Spleen (tissue), 11 donors: ENCODE measurements at regions not wholly inside any gene's neighbourhood (a gene's known extent, or its start where the extent isn't known, plus 50 kb on each side); places are given as distances from the start of the nearest gene placed in this dataset.
"Not testable (repeated sequence)": the region's sequence is repeated elsewhere in the genome, so short reads cannot be mapped to it uniquely, and the experiment has no call there.

ENCODE experiments used
- DNase-seq: peaks from one replicate; pipeline ENCODE4 v3.0.0-alpha.2; 2020
- H3K27ac ChIP-seq, 8 donors: fragments of 200-600 bp; sonication (generic) in 7 of 8; 1 replicate in 4 of 8; 2 replicates in 4 of 8; pipeline versions ENCODE4 v1.5.0 to v1.8.0; 2016 to 2021; ENCODE audit warnings: inconsistent platforms in 4 of 8, mild to moderate bottlenecking in 4 of 8, moderate library complexity in 1 of 8
- H3K27me3 ChIP-seq, 7 donors: fragments of 200-600 bp; sonication (generic) in 6 of 7; replicated peaks in 1 of 7; 1 replicate in 4 of 7; 2 replicates in 3 of 7; pipeline versions ENCODE4 v1.5.0 to v1.8.0; 2016 to 2021; ENCODE audit warnings: inconsistent platforms in 3 of 7, mild to moderate bottlenecking in 1 of 7
- H3K36me3 ChIP-seq, 6 donors: fragments of 200-600 bp; sonication (generic) in 5 of 6; 1 replicate in 4 of 6; 2 replicates in 2 of 6; pipeline versions ENCODE4 v1.5.0 to v1.8.0; 2016 to 2021; ENCODE audit warnings: inconsistent platforms in 2 of 6
- H3K4me1 ChIP-seq, 6 donors: fragments of 200-600 bp; sonication (generic) in 5 of 6; 1 replicate in 3 of 6; 2 replicates in 3 of 6; pipeline versions ENCODE4 v1.5.0 to v1.8.0; 2016 to 2021; ENCODE audit warnings: inconsistent platforms in 3 of 6
- H3K4me3 ChIP-seq, 8 donors: fragments of 200-600 bp; sonication (generic) in 7 of 8; 1 replicate in 4 of 8; 2 replicates in 4 of 8; pipeline versions ENCODE4 v1.5.0 to v1.8.0; 2016 to 2021; ENCODE audit warnings: inconsistent platforms in 4 of 8, mild to moderate bottlenecking in 4 of 8, moderate library complexity in 2 of 8
- H3K9me3 ChIP-seq, 8 donors: fragments of 200-600 bp; sonication (generic) in 7 of 8; 1 replicate in 4 of 8; 2 replicates in 4 of 8; pipeline versions ENCODE4 v1.5.0 to v1.8.0; 2016 to 2021; ENCODE audit warnings: inconsistent platforms in 4 of 8
- POLR2A ChIP-seq, 3 donors: fragments of 450-650 bp; IDR thresholded peaks; one replicate each; pipeline ENCODE4 v1.5.1; 2017; ENCODE audit warnings: antibody characterized with exemption in 3 of 3, mild to moderate bottlenecking in 1 of 3
- POLR2AphosphoS5 ChIP-seq, 3 donors: sonication (generic); formaldehyde crosslinking; IDR thresholded peaks; one replicate each; pipeline ENCODE4 v1.5.1; 2017; ENCODE audit warnings: antibody characterized with exemption in 3 of 3
- WGBS, 5 donors: extraction: QIAGEN DNeasy Blood & Tissue Kit in 3 of 5; methylation state at CpG; one replicate each; pipeline versions ENCODE4 v1.1.5 to v1.1.7; 2013 to 2018; 5-methylcytosine and 5-hydroxymethylcytosine counted together
- intact Hi-C: fragments of 100-400 bp; cut with DNase I; formaldehyde crosslinking; loops from one replicate; pipeline ENCODE4 v1.15.0; 2023; ENCODE audit warnings: low total_unique reads
- TF ChIP-seq, protein P1 (sequence below), 11 experiments: fragments of 200-600 bp in 7 of 11; fragments of 450-650 bp in 4 of 11; sonication (generic) in 4 of 11; IDR thresholded peaks in 8 of 11; conservative IDR thresholded peaks in 3 of 11; 1 replicate in 7 of 11; 2 replicates in 4 of 11; pipeline versions ENCODE4 v1.4.0 to v1.8.0; 2016 to 2021; ENCODE audit warnings: antibody characterized with exemption in 11 of 11, inconsistent platforms in 4 of 11, mild to moderate bottlenecking in 1 of 11
- donor health status: healthy with polysubstance abuse.
- donor health status: DM: no; HTN: no; CAD: no; lungs with moderate emphysema.
- donor health status: DM: no; HTN: no; CAD: no.
- donor health status: Bipolar disorder and iron deficiency.
- donor health status: healthy.
- donor health status: DM: no; HTN: no; CAD: no.
- donor health status: DM: yes; HTN: yes; CAD: no.

DNA sequence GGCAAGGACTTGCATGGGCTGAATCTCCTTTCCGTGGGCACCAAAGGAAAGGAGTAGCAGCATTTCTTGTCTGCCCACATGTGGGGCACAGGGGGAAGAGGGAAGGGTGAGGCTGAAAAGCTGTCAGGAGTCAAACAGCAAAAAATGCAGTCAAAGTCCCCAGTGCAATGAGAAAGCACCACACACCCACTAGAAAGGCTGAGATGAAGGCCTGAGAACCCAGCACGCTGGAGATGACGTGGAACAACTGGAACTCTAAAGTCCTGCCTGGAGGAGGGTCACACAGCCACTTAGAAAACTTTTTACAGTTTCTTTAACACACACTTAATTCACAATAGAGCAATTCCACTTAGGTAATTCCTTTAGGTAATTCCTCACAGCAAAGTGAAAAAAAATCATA, 94.6 kb upstream of the IGFBPL1 start:
- no peaks in the 10 kb centered on the region for H3K4me1 ChIP-seq
- no peak overlapping the region for H3K4me3 ChIP-seq
- no peak for DNase-seq
- H3K36me3 ChIP-seq: no peaks in the 10 kb centered on the region
- H3K27me3 ChIP-seq: peaks cover 0 to 7% (median 0%) of the 10 kb centered on the region in 7 donors
- TF ChIP-seq POLR2A (IDR thresholded peaks at IDR 0.05): no peak
- TF ChIP-seq, protein P1, sequence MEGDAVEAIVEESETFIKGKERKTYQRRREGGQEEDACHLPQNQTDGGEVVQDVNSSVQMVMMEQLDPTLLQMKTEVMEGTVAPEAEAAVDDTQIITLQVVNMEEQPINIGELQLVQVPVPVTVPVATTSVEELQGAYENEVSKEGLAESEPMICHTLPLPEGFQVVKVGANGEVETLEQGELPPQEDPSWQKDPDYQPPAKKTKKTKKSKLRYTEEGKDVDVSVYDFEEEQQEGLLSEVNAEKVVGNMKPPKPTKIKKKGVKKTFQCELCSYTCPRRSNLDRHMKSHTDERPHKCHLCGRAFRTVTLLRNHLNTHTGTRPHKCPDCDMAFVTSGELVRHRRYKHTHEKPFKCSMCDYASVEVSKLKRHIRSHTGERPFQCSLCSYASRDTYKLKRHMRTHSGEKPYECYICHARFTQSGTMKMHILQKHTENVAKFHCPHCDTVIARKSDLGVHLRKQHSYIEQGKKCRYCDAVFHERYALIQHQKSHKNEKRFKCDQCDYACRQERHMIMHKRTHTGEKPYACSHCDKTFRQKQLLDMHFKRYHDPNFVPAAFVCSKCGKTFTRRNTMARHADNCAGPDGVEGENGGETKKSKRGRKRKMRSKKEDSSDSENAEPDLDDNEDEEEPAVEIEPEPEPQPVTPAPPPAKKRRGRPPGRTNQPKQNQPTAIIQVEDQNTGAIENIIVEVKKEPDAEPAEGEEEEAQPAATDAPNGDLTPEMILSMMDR (IDR thresholded peaks at IDR 0.05 in 8 of 11, conservative IDR thresholded peaks at IDR 0.05 in 3 of 11): no peak
- TF ChIP-seq POLR2AphosphoS5 (IDR thresholded peaks at IDR 0.05): no peak
- intact Hi-C loops: no loop called here
- no peaks in the 10 kb centered on the region for H3K9me3 ChIP-seq
- no peak overlapping the region for H3K27ac ChIP-seq
- 69 to 89% (median 78%) methylated on average over 3 of the region's 3 CpGs for WGBS, 5 donors

DNA sequence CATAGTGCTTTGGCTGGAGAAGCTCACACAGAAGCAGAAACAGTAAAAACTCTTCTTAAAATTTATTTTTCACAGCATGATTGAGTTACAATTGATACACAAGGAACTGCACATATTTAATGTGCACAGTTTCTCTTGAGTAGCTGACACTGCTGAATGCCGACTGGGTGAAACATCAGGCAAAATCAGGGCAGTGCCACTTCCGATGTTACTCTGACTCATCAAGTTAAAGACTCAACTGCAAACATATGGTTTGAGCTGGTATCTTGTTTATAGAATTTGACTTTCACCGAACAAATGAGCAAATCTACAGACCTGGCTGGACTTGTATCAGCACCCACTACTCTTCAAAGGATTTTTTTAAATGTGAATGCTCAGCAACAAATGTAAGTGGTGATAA, 92.0 kb upstream of the IGFBPL1 start:
- H3K27me3 ChIP-seq, intact Hi-C loops, H3K4me1 ChIP-seq, H3K4me3 ChIP-seq, H3K36me3 ChIP-seq, H3K27ac ChIP-seq, DNase-seq, H3K9me3 ChIP-seq: not testable (repeated sequence)
- WGBS, 5 donors: 60 to 76% (median 68%) methylated on average over 3 of the region's 3 CpGs

DNA sequence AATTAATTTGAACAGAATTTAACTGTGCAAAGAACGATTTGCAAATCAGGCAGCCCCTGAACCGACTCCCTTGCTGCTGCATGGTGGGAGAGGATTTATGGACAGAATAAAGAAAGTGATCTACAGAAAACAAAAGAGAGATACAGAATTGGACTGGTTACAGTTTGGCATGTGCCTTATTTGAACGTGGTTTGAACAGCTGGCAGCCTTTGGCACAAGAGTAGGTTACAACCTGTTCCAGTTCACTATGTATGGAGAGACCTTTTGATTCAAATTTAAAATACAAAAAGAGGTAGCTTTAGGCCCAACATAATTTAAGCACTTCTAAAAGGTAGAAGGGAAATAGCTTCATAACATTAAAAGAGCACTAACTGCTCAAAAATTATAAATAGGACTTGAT, 90.8 kb upstream of the IGFBPL1 start:
- 64 to 87% (median 76%) methylated on average over 3 of the region's 3 CpGs for WGBS, 5 donors
- H3K36me3 ChIP-seq: not testable (repeated sequence)

DNA sequence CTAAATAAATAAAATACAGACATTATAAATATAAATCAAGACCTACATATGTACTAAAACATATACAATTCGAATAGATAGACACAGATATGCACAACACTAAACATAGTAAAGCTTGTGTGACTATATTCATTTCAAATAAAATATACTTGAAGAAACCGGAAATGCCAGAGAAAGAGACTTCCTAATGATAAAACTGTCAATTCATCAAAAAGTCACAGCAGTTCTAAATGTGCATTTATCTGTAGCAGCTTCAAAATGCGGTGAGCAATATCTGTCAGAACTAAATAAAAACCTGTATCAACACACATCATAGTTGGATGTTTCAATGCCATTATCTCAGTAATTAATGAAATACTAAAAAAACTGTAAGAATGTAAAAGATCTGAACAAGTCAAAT, 86.1 kb upstream of the IGFBPL1 start:
- DNase-seq, H3K27me3 ChIP-seq, H3K4me3 ChIP-seq, H3K9me3 ChIP-seq, H3K36me3 ChIP-seq, intact Hi-C loops, H3K4me1 ChIP-seq, H3K27ac ChIP-seq: not testable (repeated sequence)
- WGBS, 5 donors: 63 to 80% (median 72%) methylated on average over 3 of the region's 3 CpGs

More for the DNA sequence above, 90.8 kb upstream of the IGFBPL1 start:
- DNase-seq, H3K27ac ChIP-seq, H3K27me3 ChIP-seq, H3K4me1 ChIP-seq, intact Hi-C loops, H3K9me3 ChIP-seq, H3K4me3 ChIP-seq: not testable (repeated sequence)

GRCh38 chr9:38507587-38507986, 83.3 kb upstream of the IGFBPL1 start:
- no peak overlapping the region for H3K4me3 ChIP-seq
- H3K9me3 ChIP-seq: no peaks in the 10 kb centered on the region
- TF ChIP-seq, protein P1 (IDR thresholded peaks at IDR 0.05 in 8 of 11, conservative IDR thresholded peaks at IDR 0.05 in 3 of 11): no peak
- TF ChIP-seq POLR2AphosphoS5 (IDR thresholded peaks at IDR 0.05) (no peak), POLR2A (IDR thresholded peaks at IDR 0.05) (no peak)
- intact Hi-C loops: no loop called here
- no peaks in the 10 kb centered on the region for H3K4me1 ChIP-seq
- H3K27me3 ChIP-seq: no peaks in the 10 kb centered on the region
- H3K27ac ChIP-seq: no peak overlapping the region
- WGBS, 5 donors: 66 to 81% (median 71%) methylated on average over 4 of the region's 4 CpGs
- no peak for DNase-seq
- no peaks in the 10 kb centered on the region for H3K36me3 ChIP-seq

GRCh38 chr9:38500171-38500570, 75.9 kb upstream of the IGFBPL1 start:
- H3K27me3 ChIP-seq, H3K9me3 ChIP-seq, H3K4me1 ChIP-seq, H3K4me3 ChIP-seq, H3K36me3 ChIP-seq, intact Hi-C loops, H3K27ac ChIP-seq, DNase-seq: not testable (repeated sequence)
- 75 to 90% (median 82%) methylated on average over 4 of the region's 4 CpGs for WGBS, 5 donors

GRCh38 chr9:38498551-38498950, 74.3 kb upstream of the IGFBPL1 start:
- DNase-seq, intact Hi-C loops: not testable (repeated sequence)
- 73 to 89% (median 76%) methylated on average over 2 of the region's 2 CpGs for WGBS, 5 donors

More at GRCh38 chr9:38498551-38498950, 74.3 kb upstream of the IGFBPL1 start:
- H3K27ac ChIP-seq, H3K4me1 ChIP-seq, H3K9me3 ChIP-seq, H3K36me3 ChIP-seq, H3K4me3 ChIP-seq, H3K27me3 ChIP-seq: not testable (repeated sequence)
